Vagina (tissue), 2 donors: ENCODE measurements at regions not wholly inside any gene's neighbourhood (a gene's known extent, or its start where the extent isn't known, plus 50 kb on each side); places are given as distances from the start of the nearest gene placed in this dataset.

Source experiments
- CTCF ChIP-seq, 3 experiments: fragments of 450-650 bp in 2 of 3; fragments of 200-600 bp in 1 of 3; sonication (generic) in 1 of 3; IDR thresholded peaks; one replicate each; pipeline ENCODE4 v1.5.1; 2017 to 2019; ENCODE audit warnings: antibody characterized with exemption in 3 of 3, mild to moderate bottlenecking in 2 of 3, moderate library complexity in 2 of 3
- POLR2A ChIP-seq, 2 donors: fragments of 450-650 bp; IDR thresholded peaks; one replicate each; pipeline ENCODE4 v1.6.1; 2017; ENCODE audit warnings: antibody characterized with exemption in 2 of 2, mild to moderate bottlenecking in 2 of 2, moderate library complexity in 2 of 2
- POLR2AphosphoS5 ChIP-seq, 2 donors: sonication (generic); formaldehyde crosslinking; IDR thresholded peaks; one replicate each; pipeline ENCODE4 v1.9.0; 2017; ENCODE audit warnings: antibody characterized with exemption in 2 of 2, mild to moderate bottlenecking in 2 of 2, low read depth in 1 of 2; ENCODE audit not compliant: insufficient read depth in 1 of 2

GRCh38 chr4:78671903-78672815, 104.0 kb upstream of the BMP2K start:
- no peak for TF ChIP-seq CTCF (IDR thresholded peaks at IDR 0.05)
- no peak for TF ChIP-seq POLR2A (IDR thresholded peaks at IDR 0.05)
- TF ChIP-seq POLR2AphosphoS5 (IDR thresholded peaks at IDR 0.05; ENCODE audit: insufficient read depth in 1 of 2, low read depth in 1 of 2): no peak
